22Rv1 (cell line): ENCODE measurements at regions not wholly inside any gene's neighbourhood (a gene's known extent, or its start where the extent isn't known, plus 50 kb on each side); places are given as distances from the start of the nearest gene placed in this dataset.

ENCODE experiments used
- H3K27ac ChIP-seq: fragments of 450-650 bp; 2 replicates; pipeline ENCODE4 v1.5.1; 2017
- CTCF ChIP-seq: fragments of 450-650 bp; IDR thresholded peaks from 2 replicates; pipeline ENCODE4 v1.5.1; 2017; ENCODE audit warnings: mild to moderate bottlenecking
- ZFX ChIP-seq: fragments of 450-650 bp; IDR thresholded peaks from 2 replicates; pipeline ENCODE4 v1.6.1; 2017; ENCODE audit warnings: antibody characterized with exemption, borderline replicate concordance

GRCh38 chr2:38192046-38192445 lies 116.1 kb upstream of the CYP1B1 start:
- H3K27ac ChIP-seq: no peak overlapping the region
- TF ChIP-seq CTCF (no peak), ZFX (no peak)

GRCh38 chr2:38191516-38191915 lies 115.6 kb upstream of the CYP1B1 start:
- TF ChIP-seq CTCF (no peak), ZFX (no peak)

GRCh38 chr2:38190542-38191218 lies 114.7 kb upstream of the CYP1B1 start:
- TF ChIP-seq CTCF: no peak
- no peak for TF ChIP-seq ZFX
- no peak overlapping the region for H3K27ac ChIP-seq

More at GRCh38 chr2:38191516-38191915, 115.6 kb upstream of the CYP1B1 start:
- no peak overlapping the region for H3K27ac ChIP-seq

- H3K27ac ChIP-seq: no peak overlapping the region
- no peak for TF ChIP-seq CTCF
- no peak for TF ChIP-seq ZFX
These were observed 111.6 kb upstream of the CYP1B1 start for GRCh38 chr2:38187541-38188011.

- TF ChIP-seq CTCF: no peak
- TF ChIP-seq ZFX: no peak
- no peak overlapping the region for H3K27ac ChIP-seq
These were observed 109.1 kb upstream of the CYP1B1 start for GRCh38 chr2:38185012-38185491.

GRCh38 chr2:38182492-38183003 lies 106.6 kb upstream of the CYP1B1 start:
- no peak for TF ChIP-seq CTCF
- no peak for TF ChIP-seq ZFX

GRCh38 chr2:38181806-38182491 lies 106.0 kb upstream of the CYP1B1 start:
- no peak for TF ChIP-seq CTCF
- TF ChIP-seq ZFX: no peak
- no peak overlapping the region for H3K27ac ChIP-seq

More at GRCh38 chr2:38182492-38183003, 106.6 kb upstream of the CYP1B1 start:
- no peak overlapping the region for H3K27ac ChIP-seq
